Nucleus accumbens (tissue), 56 donors: ENCODE measurements at regions not wholly inside any gene's neighbourhood (a gene's known extent, or its start where the extent isn't known, plus 50 kb on each side); places are given as distances from the start of the nearest gene placed in this dataset.

ENCODE experiments used
- DNase-seq, 56 donors: peaks; one replicate each; lab custom pipeline; 2025; lab: John Stamatoyannopoulos, UW

GRCh38 chr11:91209751-91210150 is 986.9 kb upstream of the CHORDC1 start:
- DNase-seq, result no peak

DNA sequence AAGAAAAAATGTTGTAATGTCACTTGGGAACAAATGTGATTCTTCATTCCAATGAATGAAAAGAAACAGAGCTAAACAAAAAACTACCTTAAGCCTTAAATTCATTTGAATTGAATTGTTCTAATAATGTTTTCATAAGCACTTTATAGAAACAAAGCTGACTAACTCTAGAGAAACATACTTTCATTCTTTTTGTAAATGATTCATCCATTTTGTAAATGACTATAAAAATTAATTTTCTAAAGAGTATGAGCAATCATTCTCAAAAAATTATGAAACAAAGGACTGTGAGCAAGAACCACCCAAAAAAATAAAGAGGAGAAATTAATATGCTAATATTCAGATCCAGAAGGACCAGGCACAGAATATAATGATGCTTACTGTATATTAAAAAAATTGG is 986.5 kb upstream of the CHORDC1 start:
- DNase-seq, result no peak

DNA sequence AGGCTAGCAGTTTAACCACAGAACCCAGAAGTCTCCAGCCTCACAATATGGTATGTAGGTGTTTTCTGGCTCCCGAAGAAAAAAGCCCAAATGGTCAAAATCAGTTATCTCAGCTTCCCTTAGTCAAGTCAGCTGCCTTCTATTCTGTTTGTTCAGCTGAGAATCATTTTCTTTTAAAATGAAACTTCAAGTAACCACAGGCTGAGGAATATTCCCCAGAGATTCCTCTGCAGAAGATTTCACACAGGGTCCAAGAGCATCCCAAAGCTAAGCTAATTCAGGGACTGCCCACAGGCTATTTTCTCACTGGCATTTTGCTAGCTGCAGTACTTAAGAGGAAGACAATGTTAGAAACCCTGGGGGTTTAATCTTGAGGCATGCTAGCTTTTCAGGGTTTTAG is 977.0 kb upstream of the CHORDC1 start:
- no peak for DNase-seq

- DNase-seq, result no peak
Observed at GRCh38 chr11:91194546-91194945, 971.7 kb upstream of the CHORDC1 start.

DNA sequence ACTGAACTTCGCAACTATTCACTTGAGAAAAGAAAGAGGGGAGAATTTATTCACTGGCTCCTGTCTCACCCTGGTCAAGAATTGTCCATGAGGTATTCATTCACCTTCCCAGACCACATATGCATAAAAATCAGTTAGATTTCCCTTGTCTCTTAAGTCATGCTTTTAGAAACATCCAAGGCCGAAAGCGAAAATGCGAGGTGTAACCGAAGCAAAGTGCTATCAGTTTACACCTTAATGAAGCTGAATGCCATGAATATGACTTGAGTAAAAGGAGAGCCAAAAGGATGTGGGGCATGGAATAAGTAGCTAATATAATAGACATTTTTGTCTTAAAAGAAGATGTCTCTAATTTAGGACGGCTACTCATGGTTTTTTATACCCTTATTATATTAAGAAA is 965.6 kb upstream of the CHORDC1 start:
- DNase-seq, result no peak

- DNase-seq, result no peak
Observed at GRCh38 chr11:91187314-91187713, 964.5 kb upstream of the CHORDC1 start.

GRCh38 chr11:91178366-91178765 is 955.5 kb upstream of the CHORDC1 start:
- no peak for DNase-seq

GRCh38 chr11:91174734-91175133 is 951.9 kb upstream of the CHORDC1 start:
- DNase-seq, result no peak

- DNase-seq, result no peak
Observed at GRCh38 chr11:91174193-91174592, 951.3 kb upstream of the CHORDC1 start.

DNA sequence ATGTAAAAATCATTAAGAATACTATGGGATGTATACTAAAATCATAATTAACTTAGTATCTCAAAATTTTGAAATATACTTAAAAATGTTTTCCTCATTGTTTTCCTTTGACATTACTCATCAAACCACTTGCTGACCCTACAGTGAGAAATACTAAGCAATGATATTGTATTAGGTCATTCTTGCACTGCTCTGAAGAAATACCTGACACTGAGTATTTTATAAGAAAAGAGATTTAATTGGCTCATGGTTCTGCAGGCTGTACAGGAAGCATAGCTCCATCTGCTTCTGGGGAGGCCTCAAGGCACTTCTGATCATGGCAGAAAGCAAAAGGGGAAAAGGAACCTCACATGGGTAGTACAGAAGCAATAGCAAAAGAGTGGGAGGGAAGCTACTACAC is 950.9 kb upstream of the CHORDC1 start:
- DNase-seq, result no peak

DNA sequence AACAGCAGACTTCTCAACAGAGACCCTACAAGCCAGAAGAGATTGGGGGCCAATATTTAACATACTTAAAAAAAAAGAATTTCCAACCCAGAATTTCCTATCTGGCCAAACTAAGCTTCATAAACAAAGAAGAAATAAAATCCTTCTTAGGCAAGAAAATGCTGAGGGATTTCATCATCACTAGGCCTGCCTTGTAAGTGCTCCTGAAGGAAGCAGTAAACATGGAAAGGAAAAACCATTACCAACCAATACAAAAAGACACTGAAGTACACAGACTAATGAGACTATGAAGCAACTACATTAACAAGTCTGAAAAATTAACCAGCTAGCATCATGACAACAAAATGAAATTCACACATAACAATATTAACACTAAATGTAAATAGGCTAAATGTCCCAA is 947.9 kb upstream of the CHORDC1 start:
- DNase-seq, result no peak

DNA sequence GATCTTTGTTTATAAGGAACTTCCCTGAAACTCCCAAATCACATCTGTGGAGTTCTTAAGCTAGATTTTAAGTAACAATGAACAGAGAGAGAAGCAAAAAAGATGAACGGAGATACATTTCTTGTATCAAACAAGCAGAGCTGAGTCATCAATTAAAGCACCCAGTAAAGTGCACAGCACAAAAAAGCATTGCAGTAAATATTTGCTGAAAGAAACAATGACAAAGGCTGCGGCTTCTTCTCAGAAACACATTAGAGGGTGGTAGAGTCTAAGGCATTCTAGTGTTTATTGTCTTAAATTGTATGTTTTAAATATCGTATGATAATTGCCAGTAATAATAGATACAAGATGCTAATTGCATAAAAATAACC is 941.6 kb upstream of the CHORDC1 start:
- DNase-seq, result no peak

- DNase-seq, result no peak
Observed at GRCh38 chr11:91163619-91164451, 941.0 kb upstream of the CHORDC1 start.

GRCh38 chr11:91160661-91161060 is 937.8 kb upstream of the CHORDC1 start:
- DNase-seq, result no peak

DNA sequence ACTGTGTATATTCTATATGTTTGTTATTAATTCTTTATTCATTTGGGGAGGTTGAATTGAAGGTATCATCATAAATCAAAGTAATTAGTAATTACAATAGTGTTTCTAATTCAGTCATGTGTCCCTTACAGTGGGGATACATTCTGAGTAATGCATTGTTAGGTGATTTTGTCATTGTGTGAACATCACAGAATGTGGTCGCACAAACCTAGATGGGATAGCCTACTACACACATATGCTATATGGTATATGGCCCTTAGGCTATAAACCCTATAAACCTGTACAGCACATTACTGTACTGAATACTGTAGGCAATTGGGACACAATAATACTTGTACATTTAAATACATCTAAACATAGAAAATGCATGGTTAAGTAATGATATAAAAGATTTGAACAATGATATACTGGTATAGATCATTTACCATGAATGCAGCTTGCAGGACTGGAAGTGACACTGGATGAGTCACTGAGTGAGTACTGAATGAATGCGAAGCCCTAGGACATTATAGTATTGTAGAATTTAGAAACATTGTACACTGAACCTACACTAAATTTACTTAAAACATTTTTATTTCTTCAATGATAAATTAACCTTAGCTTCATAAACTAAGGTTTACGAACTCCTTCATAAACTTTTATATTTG is 936.2 kb upstream of the CHORDC1 start:
- DNase-seq, result no peak

GRCh38 chr11:91158297-91158696 is 935.4 kb upstream of the CHORDC1 start:
- no peak for DNase-seq

GRCh38 chr11:91156041-91156440 is 933.2 kb upstream of the CHORDC1 start:
- no peak for DNase-seq

DNA sequence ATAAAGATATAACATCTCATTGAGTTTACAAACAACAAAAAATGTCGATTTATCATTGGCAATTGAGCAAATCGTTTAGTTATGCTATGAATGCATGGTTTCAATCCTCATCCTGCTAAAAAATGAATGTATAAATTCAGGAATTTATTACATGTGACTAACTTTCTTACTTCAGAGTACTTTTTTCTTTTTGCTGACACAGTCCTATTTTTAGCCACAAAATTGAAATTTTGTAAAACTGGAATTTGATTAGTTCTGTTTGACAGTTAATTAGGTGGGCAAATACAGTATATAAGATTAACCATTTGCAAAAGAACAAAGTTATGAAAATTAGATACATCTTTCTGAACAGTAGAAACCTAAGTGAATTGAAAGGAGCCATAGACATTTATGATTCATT is 925.0 kb upstream of the CHORDC1 start:
- DNase-seq, result no peak

DNA sequence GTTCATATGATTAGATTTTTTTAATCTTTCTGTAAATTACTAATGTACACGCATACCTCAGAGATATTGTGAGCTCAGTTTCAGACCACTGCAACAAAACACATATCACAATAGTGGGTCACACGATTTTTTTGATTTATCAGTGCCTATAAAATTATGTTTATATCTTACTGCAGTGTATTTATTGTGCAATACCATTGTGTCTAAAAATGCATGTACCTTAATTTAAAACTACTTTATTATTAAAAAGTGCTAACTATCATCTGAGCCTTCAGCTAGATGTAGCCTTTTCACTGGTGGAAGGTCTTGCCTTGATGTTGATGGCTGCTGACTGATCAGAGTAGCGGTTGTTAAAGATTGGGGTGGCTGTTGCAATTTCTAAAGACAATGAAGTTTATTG is 918.8 kb upstream of the CHORDC1 start:
- no peak for DNase-seq

DNA sequence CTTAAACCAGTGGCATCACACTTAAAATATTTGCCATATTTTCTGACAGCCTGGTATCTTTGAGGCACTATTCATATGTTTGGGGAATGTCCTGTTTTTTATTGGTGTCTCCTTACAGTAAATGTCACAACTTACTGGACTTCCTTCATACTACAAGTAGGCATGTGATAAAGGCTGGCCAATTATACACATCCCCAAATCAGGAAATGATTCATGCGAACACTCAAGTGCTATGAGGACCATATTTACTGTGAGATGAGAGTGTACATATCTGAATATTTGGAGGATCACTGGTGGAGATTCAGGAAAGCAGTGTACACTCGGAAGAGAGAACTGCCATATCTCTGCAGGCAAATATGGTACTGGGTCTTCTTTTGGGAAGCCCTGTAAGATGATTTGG is 913.8 kb upstream of the CHORDC1 start:
- no peak for DNase-seq

DNA sequence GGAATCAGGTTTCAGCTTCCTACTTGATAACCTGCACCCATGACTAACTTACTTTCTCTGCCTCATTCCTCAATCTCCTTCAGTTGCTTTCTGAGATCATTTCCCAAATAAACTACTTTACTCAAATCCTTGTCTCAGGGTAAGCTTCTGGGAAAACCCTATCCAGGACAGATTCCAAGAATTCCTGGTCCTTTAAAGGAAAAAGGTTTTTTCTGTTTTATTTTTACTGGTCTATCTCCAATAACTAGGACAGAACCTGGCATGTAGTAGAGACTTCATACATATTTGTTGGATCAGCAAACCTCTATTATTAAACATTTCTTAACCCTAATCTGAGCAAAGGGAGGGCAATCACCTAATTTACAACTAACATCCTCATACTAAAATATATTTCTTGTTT is 910.5 kb upstream of the CHORDC1 start:
- no peak for DNase-seq

DNA sequence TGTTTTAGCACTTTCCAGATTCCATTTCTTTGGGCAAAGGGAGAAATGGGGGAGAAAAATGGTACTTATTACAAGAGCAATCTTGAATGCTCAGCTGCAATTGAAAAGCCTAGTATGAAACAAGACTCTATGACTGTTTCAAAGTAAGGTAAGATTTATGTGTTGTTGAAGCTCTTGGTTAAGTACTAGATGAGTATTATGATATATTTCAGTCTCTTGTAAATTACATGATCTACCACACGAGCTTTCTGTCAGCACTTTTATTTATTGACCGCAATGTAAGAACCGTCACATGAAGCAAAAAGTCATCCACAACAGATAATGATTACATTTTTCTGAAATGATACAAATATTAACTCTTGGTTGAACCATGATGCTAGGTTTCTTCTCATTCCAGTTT is 906.7 kb upstream of the CHORDC1 start:
- no peak for DNase-seq
